ENCODE measurements at regions not wholly inside any gene's neighbourhood (a gene's known extent, or its start where the extent isn't known, plus 50 kb on each side); places are given as distances from the start of the nearest gene placed in this dataset.

GRCh38 chr13:84380866-84381265 is 498.6 kb upstream of the SLITRK1 start:
- Mint-ChIP-seq H3K27ac (no peak overlapping the region), H3K36me3 (ENCODE audit: low read depth) (no peaks in the 10 kb centered on the region), H3K27me3 (ENCODE audit: low read depth) (no peaks in the 10 kb centered on the region), H3K4me3 (no peak overlapping the region), H3K9me3 (peaks cover 10% of the 10 kb centered on the region), H3K4me1 (ENCODE audit: low read depth) (no peaks in the 10 kb centered on the region)
- no peak for DNase-seq
- intact Hi-C loops (cut with micrococcal nuclease): no loop called here
- CTCF ChIA-PET: no interaction called here

- H3K4me1 Mint-ChIP-seq (ENCODE audit: low read depth): no peaks in the 10 kb centered on the region
- H3K4me3 Mint-ChIP-seq: no peak overlapping the region
- no peaks in the 10 kb centered on the region for H3K36me3 Mint-ChIP-seq (ENCODE audit: low read depth)
- intact Hi-C loops (cut with micrococcal nuclease): no loop called here
- H3K27ac Mint-ChIP-seq: no peak overlapping the region
- DNase-seq: no peak
- no peaks in the 10 kb centered on the region for H3K9me3 Mint-ChIP-seq
- CTCF ChIA-PET: no interaction called here
- no peaks in the 10 kb centered on the region for H3K27me3 Mint-ChIP-seq (ENCODE audit: low read depth)
Measured at GRCh38 chr13:84377106-84377505, 494.8 kb upstream of the SLITRK1 start.

GRCh38 chr13:84366506-84366905 is 484.2 kb upstream of the SLITRK1 start:
- H3K27ac Mint-ChIP-seq: no peak overlapping the region

GRCh38 chr13:84362777-84363176 is 480.5 kb upstream of the SLITRK1 start:
- Mint-ChIP-seq H3K4me1 (ENCODE audit: low read depth) (no peaks in the 10 kb centered on the region), H3K36me3 (ENCODE audit: low read depth) (no peaks in the 10 kb centered on the region), H3K4me3 (no peak overlapping the region), H3K9me3 (peaks cover 3% of the 10 kb centered on the region), H3K27me3 (ENCODE audit: low read depth) (no peaks in the 10 kb centered on the region), H3K27ac (no peak overlapping the region)
- CTCF ChIA-PET: no interaction called here
- intact Hi-C loops (cut with micrococcal nuclease): no loop called here
- no peak for DNase-seq

More at GRCh38 chr13:84366506-84366905, 484.2 kb upstream of the SLITRK1 start:
- DNase-seq: no peak
- Mint-ChIP-seq H3K4me3 (no peak overlapping the region), H3K36me3 (ENCODE audit: low read depth) (no peaks in the 10 kb centered on the region), H3K4me1 (ENCODE audit: low read depth) (no peaks in the 10 kb centered on the region), H3K9me3 (peaks cover 3% of the 10 kb centered on the region), H3K27me3 (ENCODE audit: low read depth) (no peaks in the 10 kb centered on the region)
- intact Hi-C loops (cut with micrococcal nuclease): no loop called here
- CTCF ChIA-PET: no interaction called here

GRCh38 chr13:84360822-84361221 is 478.5 kb upstream of the SLITRK1 start:
- CTCF ChIA-PET: no interaction called here

GRCh38 chr13:84358601-84359000 is 476.3 kb upstream of the SLITRK1 start:
- no peak for DNase-seq
- Mint-ChIP-seq H3K36me3 (ENCODE audit: low read depth) (no peaks in the 10 kb centered on the region), H3K27me3 (ENCODE audit: low read depth) (no peaks in the 10 kb centered on the region), H3K9me3 (peaks cover 3% of the 10 kb centered on the region), H3K4me3 (no peak overlapping the region), H3K4me1 (ENCODE audit: low read depth) (no peaks in the 10 kb centered on the region), H3K27ac (no peak overlapping the region)
- CTCF ChIA-PET: no interaction called here
- intact Hi-C loops (cut with micrococcal nuclease): no loop called here

More at GRCh38 chr13:84360822-84361221, 478.5 kb upstream of the SLITRK1 start:
- H3K4me3 Mint-ChIP-seq: no peak overlapping the region
- DNase-seq: no peak
- H3K36me3 Mint-ChIP-seq (ENCODE audit: low read depth): no peaks in the 10 kb centered on the region
- peaks cover 3% of the 10 kb centered on the region for H3K9me3 Mint-ChIP-seq
- H3K27ac Mint-ChIP-seq: no peak overlapping the region
- intact Hi-C loops (cut with micrococcal nuclease): no loop called here
- H3K27me3 Mint-ChIP-seq (ENCODE audit: low read depth): no peaks in the 10 kb centered on the region
- H3K4me1 Mint-ChIP-seq (ENCODE audit: low read depth): no peaks in the 10 kb centered on the region

- H3K4me3 Mint-ChIP-seq: no peak overlapping the region
- no peaks in the 10 kb centered on the region for H3K27me3 Mint-ChIP-seq (ENCODE audit: low read depth)
- no peak overlapping the region for H3K27ac Mint-ChIP-seq
- CTCF ChIA-PET: no interaction called here
- no peak for DNase-seq
- H3K4me1 Mint-ChIP-seq (ENCODE audit: low read depth): no peaks in the 10 kb centered on the region
- no peaks in the 10 kb centered on the region for H3K9me3 Mint-ChIP-seq
- intact Hi-C loops (cut with micrococcal nuclease): no loop called here
- no peaks in the 10 kb centered on the region for H3K36me3 Mint-ChIP-seq (ENCODE audit: low read depth)
Measured at GRCh38 chr13:84352946-84353345, 470.7 kb upstream of the SLITRK1 start.

- H3K27me3 Mint-ChIP-seq (ENCODE audit: low read depth): no peaks in the 10 kb centered on the region
- no peak overlapping the region for H3K27ac Mint-ChIP-seq
- CTCF ChIA-PET: no interaction called here
- no peak for DNase-seq
- intact Hi-C loops (cut with micrococcal nuclease): no loop called here
- H3K9me3 Mint-ChIP-seq: no peaks in the 10 kb centered on the region
- no peaks in the 10 kb centered on the region for H3K36me3 Mint-ChIP-seq (ENCODE audit: low read depth)
- H3K4me1 Mint-ChIP-seq (ENCODE audit: low read depth): no peaks in the 10 kb centered on the region
- no peak overlapping the region for H3K4me3 Mint-ChIP-seq
Measured at GRCh38 chr13:84339456-84339855, 457.2 kb upstream of the SLITRK1 start.

- Mint-ChIP-seq H3K9me3 (no peaks in the 10 kb centered on the region), H3K36me3 (ENCODE audit: low read depth) (no peaks in the 10 kb centered on the region), H3K4me1 (ENCODE audit: low read depth) (no peaks in the 10 kb centered on the region), H3K4me3 (no peak overlapping the region), H3K27me3 (ENCODE audit: low read depth) (no peaks in the 10 kb centered on the region), H3K27ac (no peak overlapping the region)
- intact Hi-C loops (cut with micrococcal nuclease): no loop called here
- no peak for DNase-seq
- CTCF ChIA-PET: no interaction called here
Measured at GRCh38 chr13:84332346-84332745, 450.1 kb upstream of the SLITRK1 start.

- no peaks in the 10 kb centered on the region for H3K27me3 Mint-ChIP-seq (ENCODE audit: low read depth)
- H3K36me3 Mint-ChIP-seq (ENCODE audit: low read depth): no peaks in the 10 kb centered on the region
- no peak overlapping the region for H3K4me3 Mint-ChIP-seq
- no peaks in the 10 kb centered on the region for H3K4me1 Mint-ChIP-seq (ENCODE audit: low read depth)
- no peak for DNase-seq
- H3K27ac Mint-ChIP-seq: no peak overlapping the region
- H3K9me3 Mint-ChIP-seq: no peaks in the 10 kb centered on the region
- intact Hi-C loops (cut with micrococcal nuclease): no loop called here
- CTCF ChIA-PET: no interaction called here
Measured at GRCh38 chr13:84315527-84315926, 433.3 kb upstream of the SLITRK1 start.

- Mint-ChIP-seq H3K27ac (no peak overlapping the region), H3K4me3 (no peak overlapping the region), H3K4me1 (ENCODE audit: low read depth) (no peaks in the 10 kb centered on the region), H3K36me3 (ENCODE audit: low read depth) (no peaks in the 10 kb centered on the region), H3K9me3 (no peaks in the 10 kb centered on the region), H3K27me3 (ENCODE audit: low read depth) (no peaks in the 10 kb centered on the region)
- CTCF ChIA-PET: no interaction called here
- DNase-seq: no peak
- intact Hi-C loops (cut with micrococcal nuclease): no loop called here
Measured at GRCh38 chr13:84303035-84303434, 420.8 kb upstream of the SLITRK1 start.

- Mint-ChIP-seq H3K27ac (no peak overlapping the region), H3K4me1 (ENCODE audit: low read depth) (no peaks in the 10 kb centered on the region), H3K9me3 (no peaks in the 10 kb centered on the region), H3K4me3 (no peak overlapping the region), H3K27me3 (ENCODE audit: low read depth) (no peaks in the 10 kb centered on the region), H3K36me3 (ENCODE audit: low read depth) (no peaks in the 10 kb centered on the region)
- DNase-seq: no peak
- intact Hi-C loops (cut with micrococcal nuclease): no loop called here
- CTCF ChIA-PET: no interaction called here
Measured at GRCh38 chr13:84297251-84297650, 415.0 kb upstream of the SLITRK1 start.

- CTCF ChIA-PET: no interaction called here
- Mint-ChIP-seq H3K36me3 (ENCODE audit: low read depth) (no peaks in the 10 kb centered on the region), H3K4me3 (no peak overlapping the region), H3K27ac (no peak overlapping the region), H3K27me3 (ENCODE audit: low read depth) (no peaks in the 10 kb centered on the region), H3K9me3 (no peaks in the 10 kb centered on the region), H3K4me1 (ENCODE audit: low read depth) (no peaks in the 10 kb centered on the region)
- no peak for DNase-seq
- intact Hi-C loops (cut with micrococcal nuclease): no loop called here
Measured at GRCh38 chr13:84296401-84296800, 414.1 kb upstream of the SLITRK1 start.

GRCh38 chr13:84294576-84294975 is 412.3 kb upstream of the SLITRK1 start:
- CTCF ChIA-PET: no interaction called here
- Mint-ChIP-seq H3K9me3 (no peaks in the 10 kb centered on the region), H3K36me3 (ENCODE audit: low read depth) (no peaks in the 10 kb centered on the region), H3K27ac (no peak overlapping the region), H3K4me3 (no peak overlapping the region), H3K4me1 (ENCODE audit: low read depth) (no peaks in the 10 kb centered on the region), H3K27me3 (ENCODE audit: low read depth) (no peaks in the 10 kb centered on the region)
- intact Hi-C loops (cut with micrococcal nuclease): no loop called here
- no peak for DNase-seq
